Immature natural killer cell (primary cell): ENCODE measurements at regions not wholly inside any gene's neighbourhood (a gene's known extent, or its start where the extent isn't known, plus 50 kb on each side); places are given as distances from the start of the nearest gene placed in this dataset.
"Not testable (repeated sequence)": the region's sequence is repeated elsewhere in the genome, so short reads cannot be mapped to it uniquely, and the experiment has no call there.

Source experiments
- DNase-seq, 3 donors: peaks; one replicate each; pipeline ENCODE4 v3.0.0; 2022; ENCODE audit warnings: mixed read lengths in 1 of 3
- H3K27ac Mint-ChIP-seq, 6 donors: one replicate each; pipeline ENCODE4 v1.8.0; 2020; ENCODE audit warnings: mixed read lengths in 6 of 6, mild to moderate bottlenecking in 5 of 6, inconsistent platforms in 4 of 6, moderate library complexity in 3 of 6
- H3K27me3 Mint-ChIP-seq, 3 donors: one replicate each; pipeline ENCODE4 v1.8.0; 2020 to 2021; ENCODE audit warnings: low read depth in 3 of 3, mild to moderate bottlenecking in 3 of 3, mixed read lengths in 3 of 3, moderate library complexity in 3 of 3, inconsistent platforms in 1 of 3
- H3K36me3 Mint-ChIP-seq, 3 donors: one replicate each; pipeline ENCODE4 v1.8.0; 2020; ENCODE audit warnings: mixed read lengths in 3 of 3, inconsistent platforms in 2 of 3, mild to moderate bottlenecking in 2 of 3
- H3K4me1 Mint-ChIP-seq, 2 donors: one replicate each; pipeline ENCODE4 v1.8.0; 2020; ENCODE audit warnings: inconsistent platforms in 2 of 2, mild to moderate bottlenecking in 2 of 2, mixed read lengths in 2 of 2, moderate library complexity in 1 of 2
- H3K4me3 Mint-ChIP-seq, 5 donors: one replicate each; pipeline ENCODE4 v1.8.0; 2020; ENCODE audit warnings: mild to moderate bottlenecking in 5 of 5, mixed read lengths in 5 of 5, inconsistent platforms in 3 of 5, moderate library complexity in 3 of 5
- H3K9me3 Mint-ChIP-seq, 6 donors: one replicate each; pipeline ENCODE4 v1.8.0; 2020; ENCODE audit warnings: mild to moderate bottlenecking in 6 of 6, mixed read lengths in 6 of 6, inconsistent platforms in 4 of 6, moderate library complexity in 3 of 6

DNA sequence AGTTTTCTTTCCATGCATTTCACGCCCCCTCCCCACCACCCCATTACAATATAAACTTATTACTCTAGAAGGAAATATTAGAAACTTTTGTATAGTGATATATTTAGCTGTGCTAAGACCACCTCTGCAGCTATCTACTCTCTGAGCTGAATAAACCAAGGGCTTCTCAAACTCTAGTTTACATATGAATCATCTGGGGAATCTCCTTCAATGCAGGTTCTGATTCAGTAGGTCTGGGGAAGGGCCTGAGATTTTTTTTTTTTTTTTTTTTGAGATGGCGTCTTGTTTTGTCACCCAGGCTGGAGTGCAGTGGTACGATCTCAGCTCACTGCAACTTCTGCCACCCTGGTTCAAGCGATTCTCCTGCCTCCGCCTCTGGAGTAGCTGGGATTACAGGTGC lies 67.6 kb upstream of the PRKG1 start:
- Mint-ChIP-seq H3K27ac (no peak overlapping the region), H3K4me1 (no peaks in the 10 kb centered on the region), H3K27me3 (peaks cover 4 to 5% (median 4%) of the 10 kb centered on the region in 3 donors), H3K9me3 (no peaks in the 10 kb centered on the region), H3K4me3 (no peak overlapping the region), H3K36me3 (no peaks in the 10 kb centered on the region)
- no peak for DNase-seq

DNA sequence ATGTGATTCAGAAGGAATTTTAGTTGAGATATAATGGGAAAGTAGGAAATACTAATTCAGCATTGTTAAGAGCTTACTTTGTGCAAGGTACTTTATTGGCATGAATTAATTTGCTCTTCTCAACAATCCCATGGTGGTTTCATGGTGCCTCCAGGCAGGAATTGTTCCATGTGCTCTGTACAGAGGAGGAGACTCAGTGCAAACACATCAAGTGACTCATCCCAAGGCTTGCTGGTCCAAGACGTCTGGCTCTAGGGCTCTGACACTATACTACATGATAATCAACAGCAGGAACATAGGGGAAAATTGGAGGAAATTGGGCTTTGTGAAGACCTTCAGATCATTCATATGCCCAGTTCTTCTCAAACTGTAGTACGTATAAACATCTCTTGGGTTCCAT lies 66.5 kb upstream of the PRKG1 start:
- Mint-ChIP-seq H3K27ac (no peak overlapping the region), H3K27me3 (peaks cover 4 to 10% (median 4%) of the 10 kb centered on the region in 3 donors), H3K9me3 (no peaks in the 10 kb centered on the region), H3K4me3 (no peak overlapping the region), H3K36me3 (no peaks in the 10 kb centered on the region), H3K4me1 (no peaks in the 10 kb centered on the region)
- no peak for DNase-seq

DNA sequence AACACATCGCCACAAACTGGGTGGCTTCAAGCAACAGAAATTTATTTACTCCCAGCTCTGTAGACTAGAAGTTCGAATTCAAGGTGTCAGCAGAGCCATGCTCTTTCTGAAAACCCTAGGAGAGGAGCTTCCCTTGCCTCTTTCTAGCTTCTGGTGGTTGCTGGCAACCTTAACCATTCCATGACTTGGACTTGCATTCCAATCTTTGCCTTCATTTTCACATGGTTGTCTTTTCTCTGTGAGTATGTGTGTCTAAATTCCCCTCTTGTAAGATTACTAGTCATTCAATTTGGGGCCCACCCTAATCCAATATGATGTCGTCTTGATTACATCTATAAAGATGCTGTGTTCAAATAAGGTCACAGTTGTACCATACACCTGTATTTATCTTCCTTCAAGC lies 65.9 kb upstream of the PRKG1 start:
- Mint-ChIP-seq H3K36me3 (no peaks in the 10 kb centered on the region), H3K4me3 (no peak overlapping the region), H3K9me3 (no peaks in the 10 kb centered on the region), H3K4me1 (no peaks in the 10 kb centered on the region), H3K27me3 (peaks cover 4 to 11% (median 4%) of the 10 kb centered on the region in 3 donors), H3K27ac (no peak overlapping the region)
- no peak for DNase-seq

DNA sequence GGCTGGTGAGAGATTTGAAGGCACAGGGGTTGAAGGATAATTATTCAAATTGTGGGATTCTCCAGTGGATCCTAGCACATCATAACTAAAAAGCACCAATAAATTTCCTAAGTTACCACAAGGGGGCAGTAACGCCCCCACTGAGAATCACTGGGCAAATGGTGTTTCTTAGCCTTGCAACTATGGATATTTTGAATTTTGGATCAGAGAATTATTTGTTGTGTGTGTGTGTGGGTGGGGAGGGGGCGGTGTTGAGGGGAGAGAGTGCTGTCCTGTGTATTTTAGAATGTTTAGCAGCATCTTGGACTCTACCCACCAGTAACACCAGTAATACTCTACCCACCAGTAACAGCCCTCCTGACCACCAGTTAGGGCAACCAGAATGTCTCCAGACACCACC lies 63.3 kb upstream of the PRKG1 start:
- Mint-ChIP-seq H3K4me1 (peaks cover 0 to 13% of the 10 kb centered on the region in 2 donors), H3K27ac (no peak overlapping the region), H3K36me3 (no peaks in the 10 kb centered on the region), H3K9me3 (no peaks in the 10 kb centered on the region), H3K4me3 (no peak overlapping the region), H3K27me3 (peaks cover 2 to 11% (median 5%) of the 10 kb centered on the region in 3 donors)
- DNase-seq, result peak; percentile 9 to 41 (median 27)

DNA sequence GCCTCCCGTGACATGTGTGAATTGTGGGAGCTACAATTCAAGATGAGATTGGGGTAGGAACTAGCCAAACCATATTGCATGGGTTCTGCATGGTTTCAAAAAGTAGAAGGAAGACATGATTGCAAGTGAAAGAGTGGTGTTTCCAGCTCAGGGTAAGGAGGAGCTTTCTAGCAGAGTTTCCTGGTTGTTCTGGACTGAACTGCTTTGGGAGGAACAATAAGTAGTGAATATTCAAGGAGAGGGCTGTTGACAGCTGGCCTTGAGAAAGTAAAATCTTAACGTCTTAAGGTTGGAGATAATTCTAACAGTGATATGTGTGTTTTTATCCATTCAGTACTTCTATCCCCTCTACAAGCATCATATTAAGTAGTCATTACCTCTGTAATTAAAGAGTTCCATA lies 62.2 kb upstream of the PRKG1 start:
- no peak for DNase-seq
- H3K36me3 Mint-ChIP-seq, result no peaks in the 10 kb centered on the region
- H3K27ac Mint-ChIP-seq, result no peak overlapping the region
- peaks cover 3 to 11% (median 4%) of the 10 kb centered on the region in 3 donors for H3K27me3 Mint-ChIP-seq
- no peaks in the 10 kb centered on the region for H3K9me3 Mint-ChIP-seq
- H3K4me3 Mint-ChIP-seq, result no peak overlapping the region
- peaks cover 0 to 13% of the 10 kb centered on the region in 2 donors for H3K4me1 Mint-ChIP-seq

DNA sequence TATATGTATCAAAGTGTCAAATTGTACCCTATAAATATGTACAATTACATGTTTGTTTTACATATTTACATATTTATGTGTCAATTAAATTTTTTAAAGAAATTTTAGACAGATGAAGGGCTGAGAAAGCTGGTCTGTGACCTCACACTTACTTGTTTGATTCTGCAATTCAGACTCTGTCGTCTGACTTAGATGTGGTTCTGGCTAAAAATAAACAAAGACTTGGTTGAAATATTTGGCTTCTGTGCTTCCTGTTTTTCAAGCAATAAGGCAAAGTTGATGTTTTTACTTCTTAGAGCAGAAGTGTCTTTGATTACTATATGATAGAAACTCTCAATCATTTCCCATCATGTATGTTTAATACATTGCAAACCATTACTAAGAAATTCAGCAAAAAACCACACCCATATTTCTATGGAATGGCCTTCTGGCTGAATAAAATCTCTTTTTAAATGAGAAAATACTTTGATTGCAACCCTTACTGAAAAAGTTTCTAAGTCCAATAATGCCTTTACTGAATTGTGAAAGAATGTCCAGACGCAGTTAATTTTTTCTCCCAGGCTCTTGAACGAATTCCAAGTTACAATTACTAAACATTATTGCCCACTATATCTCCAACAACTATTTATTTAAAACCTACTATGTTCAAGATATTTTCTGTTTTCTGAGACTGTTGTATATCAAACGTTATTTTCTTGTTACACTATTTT lies 59.5 kb upstream of the PRKG1 start:
- no peaks in the 10 kb centered on the region for H3K9me3 Mint-ChIP-seq
- no peak for DNase-seq
- H3K27me3 Mint-ChIP-seq, result peaks cover 2 to 14% (median 4%) of the 10 kb centered on the region in 3 donors
- H3K36me3 Mint-ChIP-seq, result no peaks in the 10 kb centered on the region
- no peak overlapping the region for H3K27ac Mint-ChIP-seq
- peaks cover 0 to 13% of the 10 kb centered on the region in 2 donors for H3K4me1 Mint-ChIP-seq
- H3K4me3 Mint-ChIP-seq, result no peak overlapping the region

DNA sequence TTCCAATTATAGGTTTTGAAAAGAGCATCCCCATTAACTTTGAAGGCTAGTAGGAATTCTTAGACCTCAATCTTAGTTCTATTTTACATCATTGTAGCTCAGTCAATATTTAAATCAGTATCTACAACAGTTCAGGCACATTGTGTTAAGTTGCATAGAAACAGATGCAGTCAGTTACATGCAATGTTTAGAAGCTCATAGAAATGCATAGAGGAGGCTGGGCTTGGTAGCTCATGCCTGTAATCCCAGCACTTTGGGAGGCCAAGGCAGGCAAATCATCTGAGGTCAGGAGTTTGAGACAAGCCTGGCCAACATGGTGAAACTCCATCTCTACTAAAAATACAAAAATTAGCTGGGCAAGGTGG lies 58.9 kb upstream of the PRKG1 start:
- DNase-seq, H3K9me3 Mint-ChIP-seq, H3K4me3 Mint-ChIP-seq, H3K27ac Mint-ChIP-seq, H3K36me3 Mint-ChIP-seq: not testable (repeated sequence)
- Mint-ChIP-seq H3K4me1 (peaks cover 0 to 13% of the 10 kb centered on the region in 2 donors), H3K27me3 (peaks cover 2 to 14% (median 4%) of the 10 kb centered on the region in 3 donors)

DNA sequence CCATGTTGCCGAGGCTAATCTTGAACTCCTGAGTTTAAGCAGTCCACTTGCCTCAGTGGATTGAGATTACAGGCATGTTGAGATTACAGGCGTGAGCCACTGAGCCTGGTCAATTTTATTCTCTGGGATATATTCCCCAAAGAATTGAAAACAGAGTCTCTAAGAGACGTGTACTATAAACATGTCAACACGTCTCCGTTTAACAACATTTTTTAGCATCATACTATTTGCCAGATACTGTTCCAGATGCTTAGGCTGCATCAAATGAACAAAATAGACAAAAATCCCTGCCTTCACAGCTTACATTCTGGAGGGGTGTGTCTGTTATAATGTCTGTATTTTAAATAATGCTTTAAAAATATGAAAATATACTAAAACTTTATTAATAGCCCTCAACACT lies 54.1 kb upstream of the PRKG1 start:
- no peak overlapping the region for H3K27ac Mint-ChIP-seq

DNA sequence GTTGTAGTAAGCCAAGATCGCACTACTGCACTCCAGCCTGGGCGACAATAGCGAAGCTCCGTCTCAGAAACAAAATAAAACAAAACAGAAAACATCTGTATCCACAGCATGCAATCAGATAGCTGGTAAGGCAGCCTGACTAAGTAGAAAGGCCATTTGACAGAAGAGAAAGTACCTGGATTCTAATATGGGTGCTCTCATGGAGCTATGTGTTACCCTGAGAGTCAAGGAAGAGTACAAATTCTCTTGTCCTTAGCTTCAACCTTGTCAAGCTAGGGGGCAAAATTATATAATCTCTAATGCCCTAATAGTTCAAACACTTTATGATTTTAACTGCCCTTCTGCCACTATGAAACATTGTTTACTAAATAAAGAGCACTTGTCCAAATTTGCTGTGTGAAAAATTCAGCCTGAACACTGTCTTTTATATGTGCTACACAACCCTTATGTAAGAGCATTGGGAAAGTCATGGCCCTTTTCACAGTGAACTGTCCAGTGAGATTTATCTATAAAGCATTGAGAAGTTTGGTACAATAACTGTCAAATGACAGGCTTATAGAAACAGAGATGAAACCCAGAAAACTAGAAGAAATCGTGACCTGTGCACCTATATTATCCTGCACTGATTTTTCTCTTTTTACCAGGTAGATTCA lies 51.2 kb upstream of the PRKG1 start:
- Mint-ChIP-seq H3K27ac (no peak overlapping the region), H3K36me3 (no peaks in the 10 kb centered on the region), H3K4me3 (no peak overlapping the region), H3K9me3 (no peaks in the 10 kb centered on the region), H3K4me1 (no peaks in the 10 kb centered on the region), H3K27me3 (peaks cover 0 to 3% (median 2%) of the 10 kb centered on the region in 3 donors)
- DNase-seq, result no peak

More for the DNA sequence above, 54.1 kb upstream of the PRKG1 start:
- Mint-ChIP-seq H3K36me3 (no peaks in the 10 kb centered on the region), H3K4me1 (peaks cover 0 to 2% of the 10 kb centered on the region in 2 donors), H3K4me3 (no peak overlapping the region), H3K9me3 (no peaks in the 10 kb centered on the region), H3K27me3 (peaks cover 2 to 4% (median 3%) of the 10 kb centered on the region in 3 donors)
- no peak for DNase-seq

DNA sequence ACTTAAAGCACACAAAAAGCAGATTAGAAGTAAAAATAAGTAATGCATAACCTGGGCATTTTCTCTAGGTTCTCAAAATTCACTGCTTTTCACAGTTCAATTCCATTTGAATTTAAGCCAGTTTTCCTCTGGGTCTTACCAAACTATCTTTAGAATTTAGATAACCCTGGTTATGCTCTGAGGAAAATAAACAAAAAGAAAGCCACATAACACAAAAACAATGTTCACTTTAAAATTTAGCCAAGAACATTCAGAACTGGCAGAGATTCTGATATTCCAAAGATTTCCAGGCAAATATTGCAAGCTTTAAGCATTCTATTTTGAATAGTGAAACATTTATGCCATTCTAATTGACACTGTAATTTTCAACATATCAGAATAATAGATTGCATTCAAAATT lies 50.7 kb upstream of the PRKG1 start:
- Mint-ChIP-seq H3K27me3 (peaks cover 0 to 3% (median 2%) of the 10 kb centered on the region in 3 donors), H3K4me3 (no peak overlapping the region), H3K9me3 (no peaks in the 10 kb centered on the region), H3K4me1 (no peaks in the 10 kb centered on the region), H3K36me3 (no peaks in the 10 kb centered on the region), H3K27ac (no peak overlapping the region)
- DNase-seq, result no peak
